PC-9 (cell line): ENCODE measurements at regions not wholly inside any gene's neighbourhood (a gene's known extent, or its start where the extent isn't known, plus 50 kb on each side); places are given as distances from the start of the nearest gene placed in this dataset.
"Not testable (repeated sequence)": the region's sequence is repeated elsewhere in the genome, so short reads cannot be mapped to it uniquely, and the experiment has no call there.

Source experiments
- BruUV-seq: library from RNA; stranded (reverse); fragments of 400-500 nt; replicated peaks from 2 replicates; lab custom pipeline; 2021; lab: Mats Ljungman, UMichigan
- CTCF ChIA-PET: fragments of 300-600 bp; sonication (Branson Sonifier 250); formaldehyde crosslinking; loops from one replicate; lab custom pipeline; 2022; ENCODE audit warnings: antibody characterized with exemption; lab: Charles Lee
- POLR2A ChIA-PET: fragments of 300-600 bp; sonication (Branson Sonifier 250); formaldehyde crosslinking; loops from one replicate; lab custom pipeline; 2022; ENCODE audit warnings: antibody characterized with exemption; ENCODE audit not compliant: unreplicated experiment; lab: Charles Lee
- DNase-seq, 2 experiments: peaks; one replicate each; pipeline versions ENCODE4 v3.0.0 to v3.0.0-alpha.2; 2015 to 2022; ENCODE audit warnings: mixed read lengths in 1 of 2
- H2AFZ ChIP-seq: fragments of 200-600 bp; sonication (generic); 2 replicates; pipeline ENCODE4 v1.8.1; 2017; ENCODE audit warnings: antibody characterized with exemption
- H3F3A ChIP-seq: fragments of 200-600 bp; sonication (generic); 2 replicates; pipeline ENCODE4 v1.8.1; 2017; ENCODE audit warnings: antibody characterized with exemption, mild to moderate bottlenecking, low read depth; ENCODE audit not compliant: insufficient read depth
- H3K27ac ChIP-seq: fragments of 200-600 bp; sonication (generic); 2 replicates; pipeline ENCODE4 v1.6.1; 2016; ENCODE audit warnings: mixed run types
- H3K27me3 ChIP-seq: fragments of 200-600 bp; sonication (generic); 2 replicates; pipeline ENCODE4 v1.6.1; 2016; ENCODE audit warnings: low read depth, mixed run types; ENCODE audit not compliant: insufficient read depth
- H3K36me3 ChIP-seq: fragments of 200-600 bp; sonication (generic); 2 replicates; pipeline ENCODE4 v1.6.1; 2016; ENCODE audit warnings: low read depth, mixed run types
- H3K4me1 ChIP-seq: fragments of 200-600 bp; sonication (generic); replicated peaks from 2 replicates; pipeline ENCODE4 v1.6.1; 2016; ENCODE audit warnings: mixed run types; ENCODE audit not compliant: insufficient read depth
- H3K4me2 ChIP-seq: fragments of 200-600 bp; sonication (generic); 2 replicates; pipeline ENCODE4 v1.6.1; 2017; ENCODE audit warnings: mixed run types
- H3K4me3 ChIP-seq: fragments of 200-600 bp; sonication (generic); 2 replicates; pipeline ENCODE4 v1.6.1; 2016; ENCODE audit warnings: mixed run types
- H3K79me2 ChIP-seq: fragments of 200-600 bp; sonication (generic); 2 replicates; pipeline ENCODE4 v1.6.1; 2017; ENCODE audit warnings: low read depth, mixed run types
- H3K9me2 ChIP-seq: fragments of 200-600 bp; sonication (generic); 2 replicates; pipeline ENCODE4 v1.8.1; 2017; ENCODE audit warnings: mild to moderate bottlenecking; ENCODE audit not compliant: insufficient read depth
- H3K9me3 ChIP-seq: fragments of 200-600 bp; sonication (generic); 2 replicates; pipeline ENCODE4 v1.8.1; 2016; ENCODE audit warnings: low read depth; ENCODE audit not compliant: insufficient read depth
- H4K20me1 ChIP-seq: fragments of 200-600 bp; sonication (generic); 2 replicates; pipeline ENCODE4 v1.8.1; 2017; ENCODE audit not compliant: insufficient read depth
- CTCF ChIP-seq: fragments of 200-600 bp; sonication (generic); conservative IDR thresholded peaks from 2 replicates; pipeline ENCODE4 v1.6.1; 2017; ENCODE audit warnings: mixed run types, antibody characterized with exemption, mild to moderate bottlenecking, moderate library complexity
- EZH2 ChIP-seq: fragments of 200-600 bp; sonication (generic); IDR thresholded peaks from 2 replicates; pipeline ENCODE4 v1.8.0; 2017; ENCODE audit warnings: antibody characterized with exemption, low read depth
- intact Hi-C: fragments of 100-400 bp; cut with micrococcal nuclease; formaldehyde crosslinking; loops from one replicate; pipeline ENCODE4 v1.10.0; 2022; ENCODE audit not compliant: unreplicated experiment

- Histone ChIP-seq H3K9me2 (no peaks in the 10 kb centered on the region), H3K9me3 (no peaks in the 10 kb centered on the region), H4K20me1 (no peaks in the 10 kb centered on the region), H3K36me3 (no peaks in the 10 kb centered on the region), H2AFZ (peak overlapping the region; percentile 81), H3K27ac (no peak overlapping the region), H3K79me2 (no peaks in the 10 kb centered on the region), H3K4me2 (peak overlapping the region; percentile 82), H3K27me3 (no peaks in the 10 kb centered on the region), H3F3A (peaks cover 16% of the 10 kb centered on the region), H3K4me1 (peaks cover 11% of the 10 kb centered on the region; the same call in 1 of the 2 replicates), H3K4me3 (peak overlapping the region; percentile 64)
- TF ChIP-seq EZH2 (no peak), CTCF (no peak)
- intact Hi-C loops, result loop anchor here (1.0 to 2.0 kb wide), 2 partner anchors 45 to 73 kb away; no protein-coding TSS in a partner anchor
- no TSS peak for BruUV-seq
- peak; percentile 43 to 60 for DNase-seq
- ChIA-PET CTCF (interaction anchor here (0.6 to 1.2 kb wide), 5 partner anchors 23 to 357 kb away, joined by 3 to 8 read pairs (median 4); no protein-coding TSS in a partner anchor), POLR2A (interaction anchor here (0.5 to 0.9 kb wide), 7 partner anchors 73 to 754 kb away, joined by 3 to 9 read pairs (median 4); a partner anchor contains a TSS)
Observed at GRCh38 chr6:27591699-27592480, 119.0 kb upstream of the ZNF184 start.

- POLR2A ChIA-PET, H3K9me2 ChIP-seq, H3F3A ChIP-seq, H3K36me3 ChIP-seq, H4K20me1 ChIP-seq, H3K9me3 ChIP-seq, CTCF ChIA-PET, H3K79me2 ChIP-seq, intact Hi-C loops, H3K4me2 ChIP-seq, H2AFZ ChIP-seq, DNase-seq, H3K27ac ChIP-seq, H3K27me3 ChIP-seq, H3K4me3 ChIP-seq, BruUV-seq: not testable (repeated sequence)
- peaks cover 11% of the 10 kb centered on the region for H3K4me1 ChIP-seq
Observed at GRCh38 chr6:27585316-27585715, 112.4 kb upstream of the ZNF184 start.

- no peak for DNase-seq
Observed at GRCh38 chr6:27584326-27584725, 111.4 kb upstream of the ZNF184 start.

More at GRCh38 chr6:27584326-27584725, 111.4 kb upstream of the ZNF184 start:
- Histone ChIP-seq H3K9me3 (no peaks in the 10 kb centered on the region), H3K27me3 (no peaks in the 10 kb centered on the region), H3K4me2 (peak overlapping the region; percentile 75), H3F3A (no peaks in the 10 kb centered on the region; the same call in 1 of the 2 replicates), H2AFZ (no peak overlapping the region; the same call in 1 of the 2 replicates), H3K27ac (no peak overlapping the region), H3K36me3 (no peaks in the 10 kb centered on the region), H3K9me2 (no peaks in the 10 kb centered on the region), H3K4me1 (peaks cover 11% of the 10 kb centered on the region), H3K79me2 (no peaks in the 10 kb centered on the region), H3K4me3 (no peak overlapping the region), H4K20me1 (no peaks in the 10 kb centered on the region)
- intact Hi-C loops, result no loop called here
- ChIA-PET POLR2A (no interaction called here), CTCF (interaction anchor here (0.9 kb wide), 1 partner anchor 28 kb away, joined by 3 read pairs; no protein-coding TSS in a partner anchor)
- TF ChIP-seq EZH2 (no peak), CTCF (no peak)
- no TSS peak for BruUV-seq
